GF-D8 (cell line): ENCODE measurements at regions not wholly inside any gene's neighbourhood (a gene's known extent, or its start where the extent isn't known, plus 50 kb on each side); places are given as distances from the start of the nearest gene placed in this dataset.
A peak's percentile ranks its signal among the peaks of the same experiment; 100 is the strongest.

Experiments used
- DNase-seq: peaks from one replicate; lab custom pipeline; 2025; lab: John Stamatoyannopoulos, UW

DNA sequence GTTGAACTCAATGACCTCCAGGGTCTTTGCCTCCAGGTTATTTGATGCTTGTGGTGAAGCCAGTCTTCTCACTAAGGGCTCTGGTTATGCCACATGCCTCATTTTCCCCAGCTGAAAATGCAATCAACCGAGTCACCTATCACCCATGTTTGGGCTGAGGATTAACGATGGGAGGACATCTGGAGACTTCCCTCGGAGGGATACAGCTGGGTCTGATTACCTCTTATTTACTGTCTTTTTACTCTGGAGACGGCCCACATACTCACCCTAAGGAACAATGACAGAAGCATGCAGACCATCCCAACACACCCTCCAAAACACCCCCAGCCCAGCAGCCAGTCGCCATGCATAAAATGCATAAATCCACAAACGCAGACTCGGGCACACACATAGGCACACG lies 187.4 kb downstream of the OPA1 start:
- DNase-seq: no peak

DNA sequence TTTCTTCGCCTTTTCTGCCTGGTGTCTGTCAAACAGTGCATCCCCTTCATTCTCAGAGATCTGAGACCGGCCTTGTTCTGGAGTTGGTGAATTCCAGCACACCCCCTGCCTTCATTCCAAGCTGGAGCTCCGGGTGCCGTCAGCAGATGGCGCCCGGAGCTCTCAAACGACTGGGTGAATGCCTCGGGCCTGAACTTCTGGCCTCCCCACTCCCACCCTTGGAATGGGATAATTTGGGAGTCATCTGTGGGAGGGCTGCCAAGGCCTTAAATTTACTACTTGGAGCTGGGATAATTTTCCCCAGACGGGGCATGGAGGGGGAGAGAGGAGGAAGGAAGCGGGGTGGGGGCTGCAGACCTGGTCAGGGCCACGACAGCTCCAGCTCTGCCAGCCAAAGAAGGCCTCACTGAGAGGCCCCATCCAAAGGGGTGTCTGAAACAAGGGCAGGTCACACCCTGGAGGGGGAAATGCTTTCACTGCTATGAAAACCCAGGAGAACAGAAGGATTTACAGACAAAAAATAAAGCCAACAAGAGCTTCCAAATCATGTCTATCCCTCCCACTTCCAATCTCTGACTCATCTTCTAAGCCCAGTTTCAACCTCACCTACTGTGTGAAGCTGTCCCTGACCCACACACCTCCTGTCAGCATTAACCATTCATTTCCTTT lies 187.9 kb downstream of the OPA1 start:
- no peak for DNase-seq

DNA sequence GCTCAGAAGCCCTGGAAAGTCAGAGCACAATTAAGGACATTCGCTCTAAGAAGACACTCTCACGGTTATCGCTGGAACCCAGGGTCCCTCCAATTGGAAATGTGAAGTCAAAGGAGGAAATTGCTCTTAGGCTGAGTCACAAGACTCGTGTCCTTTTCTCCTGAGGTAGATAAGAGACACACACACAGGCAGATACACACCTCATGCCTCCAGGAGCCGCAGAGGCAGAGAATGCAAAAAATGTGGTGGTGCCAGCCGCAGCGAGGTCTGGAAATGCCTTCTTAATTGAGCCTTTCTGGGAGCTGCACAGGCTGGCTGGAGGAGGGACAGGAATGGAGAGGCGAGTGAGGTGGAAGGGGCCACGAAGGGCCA lies 189.3 kb downstream of the OPA1 start:
- DNase-seq: no peak

DNA sequence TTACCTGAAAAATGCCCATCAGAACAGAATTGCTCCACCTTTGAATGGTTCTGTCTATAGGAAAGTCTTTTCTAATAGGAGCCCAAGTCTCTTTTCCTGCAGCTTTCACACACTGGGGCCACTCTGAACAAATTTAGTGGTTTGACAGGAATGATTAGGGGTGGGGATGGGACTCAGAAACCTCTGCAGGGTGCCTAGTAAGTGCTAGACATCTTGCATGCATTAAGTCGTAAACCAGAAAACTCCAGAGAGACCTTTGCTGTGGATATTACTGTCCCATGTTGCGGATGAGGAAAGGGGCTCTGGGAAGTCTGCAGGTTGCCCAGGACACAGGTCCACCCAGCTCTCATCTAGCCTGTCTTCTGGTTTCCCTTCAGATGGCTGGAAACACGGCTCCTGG lies 189.7 kb downstream of the OPA1 start:
- DNase-seq: no peak

DNA sequence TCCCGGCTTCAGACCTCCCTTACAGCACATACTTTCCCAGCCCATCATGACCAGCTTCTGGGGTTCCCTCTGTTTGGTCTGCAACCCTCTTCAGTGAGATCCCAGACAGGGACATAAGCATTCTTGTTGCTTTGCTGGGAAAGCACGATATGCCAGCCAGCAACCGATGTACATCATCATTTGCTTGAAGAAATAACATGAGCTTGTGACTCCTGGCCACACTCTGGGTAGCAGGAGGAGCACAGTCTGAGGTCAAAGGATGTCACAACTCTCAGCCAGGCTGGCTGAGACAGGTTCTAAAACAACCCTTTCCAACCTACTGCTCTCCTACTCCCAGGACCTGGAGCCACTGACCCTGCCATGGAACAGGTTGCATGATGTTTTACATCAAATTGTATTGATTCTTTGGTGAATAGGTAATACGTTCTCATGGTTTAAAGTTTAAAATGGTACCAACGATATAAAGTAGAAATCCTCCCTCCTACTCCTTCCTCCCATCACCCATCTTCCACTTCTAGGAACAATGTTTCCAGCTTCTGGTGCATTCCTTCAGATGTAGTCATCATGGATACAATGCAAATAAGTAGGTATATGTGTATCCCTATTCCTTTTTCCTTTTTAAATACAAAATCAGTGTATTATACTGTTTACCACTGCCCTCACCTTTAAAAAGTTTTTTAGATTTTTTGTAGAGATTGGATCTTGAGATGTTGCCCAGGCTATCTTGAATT lies 190.3 kb downstream of the OPA1 start:
- DNase-seq: no peak

DNA sequence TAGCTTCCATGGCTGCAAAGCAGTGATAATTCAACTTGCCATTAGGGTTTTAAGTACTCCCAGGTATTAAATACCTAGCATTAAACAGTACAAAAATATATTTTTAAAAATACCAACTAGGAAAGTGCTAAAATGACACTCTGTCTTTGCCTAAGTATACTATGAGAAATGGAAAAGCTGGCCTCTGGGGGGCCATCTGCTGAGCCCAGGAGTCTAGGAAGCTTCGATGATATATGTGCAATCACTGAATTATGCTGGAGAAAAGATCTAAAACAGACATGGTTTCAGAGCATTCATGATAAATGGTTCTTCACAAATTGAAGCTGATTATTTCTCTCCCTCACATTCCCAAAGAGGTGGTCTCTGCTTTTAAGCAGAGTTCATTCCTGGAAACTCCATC lies 191.8 kb downstream of the OPA1 start:
- no peak for DNase-seq

DNA sequence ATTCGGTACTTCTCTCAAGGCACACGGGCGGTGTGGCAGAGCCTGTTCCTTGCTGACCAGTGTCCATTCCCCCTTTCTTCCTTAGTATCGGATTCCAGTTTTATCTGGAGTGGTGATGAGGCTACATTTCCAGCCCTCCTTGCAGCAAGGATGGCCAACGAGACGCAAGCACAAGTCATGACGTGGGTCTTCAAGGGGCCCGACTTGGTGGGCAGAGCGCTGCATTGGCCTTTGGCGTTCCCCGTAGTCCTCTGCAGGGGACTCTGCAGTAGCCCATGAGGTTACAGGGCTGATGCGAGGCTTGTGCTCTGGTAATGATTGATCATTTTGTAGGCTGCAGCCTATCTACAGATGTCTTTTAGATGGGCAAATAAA lies 194.5 kb downstream of the OPA1 start:
- no peak for DNase-seq

DNA sequence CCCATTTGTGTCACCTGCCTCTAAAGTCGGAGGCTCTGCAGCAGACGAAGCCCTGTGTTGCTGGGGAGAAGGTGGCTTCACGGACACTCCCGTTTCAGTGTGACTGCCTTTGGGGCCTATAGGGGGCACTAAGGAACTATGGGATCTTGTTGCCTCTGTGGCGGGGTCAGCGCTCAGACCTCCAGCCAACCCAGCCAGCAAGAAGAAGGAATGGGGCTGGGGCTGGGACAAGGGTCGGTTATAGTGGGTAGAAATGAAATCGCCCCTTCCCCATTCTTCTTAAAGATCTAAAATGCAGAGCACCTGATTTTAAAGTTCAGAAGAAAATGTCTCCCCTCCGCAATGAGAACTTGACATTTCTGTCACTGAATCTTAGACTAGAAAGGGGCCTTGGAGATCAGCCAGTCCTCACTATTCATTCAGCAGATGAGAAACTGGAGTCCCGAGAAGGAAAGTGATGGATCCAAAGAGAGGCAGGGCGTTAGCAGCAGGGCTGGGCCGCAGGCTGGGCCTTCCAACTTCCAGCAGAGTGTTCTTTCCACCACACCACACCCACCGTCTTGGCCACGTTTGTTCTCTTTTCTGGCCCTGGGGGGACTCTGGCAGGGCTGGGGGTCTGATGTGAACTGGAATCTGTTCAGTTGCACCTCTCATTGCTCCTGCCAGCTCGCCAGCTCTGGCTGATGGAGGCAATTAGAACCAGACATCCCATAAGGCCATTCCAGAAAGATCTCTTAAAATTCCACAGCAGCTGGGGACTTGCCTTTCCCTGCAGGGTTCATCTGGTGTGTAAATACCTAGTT lies 195.4 kb downstream of the OPA1 start:
- DNase-seq: peak; percentile 14

DNA sequence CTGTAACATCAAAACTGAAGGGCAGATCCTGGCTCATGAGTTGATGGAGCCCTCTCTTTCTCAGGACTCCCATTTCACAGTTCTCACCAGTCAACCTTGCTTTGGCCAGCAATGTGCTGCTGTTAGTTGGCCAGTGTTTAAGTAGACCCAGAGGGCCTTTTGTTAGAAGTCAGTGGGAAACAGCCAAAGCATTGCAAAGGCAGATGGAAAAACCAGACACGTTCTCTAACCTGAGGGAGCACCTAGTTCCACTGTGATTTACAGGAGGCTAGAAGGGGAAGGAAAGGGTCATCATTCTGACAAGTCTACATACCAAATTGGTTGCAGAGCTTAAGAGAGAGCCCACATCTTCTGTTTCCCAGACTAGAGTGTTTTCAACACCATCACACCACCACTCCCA lies 196.4 kb downstream of the OPA1 start:
- no peak for DNase-seq

DNA sequence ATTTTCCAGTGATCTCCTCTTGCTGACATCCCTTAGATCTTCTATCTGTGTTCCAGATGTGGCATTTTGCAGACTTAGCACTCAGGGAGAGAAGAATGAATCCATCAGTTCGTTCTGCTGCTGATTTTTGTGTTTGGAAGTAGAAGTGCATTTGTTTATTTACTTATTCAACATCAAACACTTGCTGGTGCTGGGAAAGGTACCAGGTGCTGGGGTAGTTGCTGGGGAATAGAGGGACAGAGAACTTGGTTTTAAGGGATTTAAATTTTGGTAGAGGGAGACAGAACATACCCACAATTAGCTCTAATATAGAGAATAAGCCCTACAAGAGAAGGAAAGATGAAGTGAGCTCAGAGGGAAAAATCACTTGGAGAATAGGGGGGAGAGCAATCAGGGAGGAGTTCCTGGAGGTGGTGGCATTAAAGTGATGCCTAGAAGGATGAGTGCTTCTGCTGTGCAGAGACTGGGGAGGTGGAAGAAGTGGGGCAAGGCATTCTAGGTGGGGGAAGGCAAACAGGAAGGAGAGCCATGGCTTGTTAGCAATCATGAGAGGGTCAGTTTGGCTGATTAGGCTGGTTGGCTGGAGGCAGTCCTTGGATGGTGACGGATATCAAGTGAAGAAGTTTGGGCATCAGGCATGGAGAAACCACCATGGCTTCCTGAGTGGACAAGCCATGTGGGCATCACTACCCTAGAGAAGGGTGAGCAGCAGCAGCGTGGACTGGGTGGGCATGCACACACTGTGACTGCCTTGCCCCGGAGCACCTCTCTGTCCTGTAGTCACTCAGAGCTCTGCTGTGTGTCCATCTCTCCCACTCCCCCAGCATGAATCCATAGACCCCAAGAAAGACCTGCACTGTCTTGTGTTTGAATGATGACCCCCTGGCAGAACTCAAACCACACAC lies 197.3 kb downstream of the OPA1 start:
- no peak for DNase-seq

DNA sequence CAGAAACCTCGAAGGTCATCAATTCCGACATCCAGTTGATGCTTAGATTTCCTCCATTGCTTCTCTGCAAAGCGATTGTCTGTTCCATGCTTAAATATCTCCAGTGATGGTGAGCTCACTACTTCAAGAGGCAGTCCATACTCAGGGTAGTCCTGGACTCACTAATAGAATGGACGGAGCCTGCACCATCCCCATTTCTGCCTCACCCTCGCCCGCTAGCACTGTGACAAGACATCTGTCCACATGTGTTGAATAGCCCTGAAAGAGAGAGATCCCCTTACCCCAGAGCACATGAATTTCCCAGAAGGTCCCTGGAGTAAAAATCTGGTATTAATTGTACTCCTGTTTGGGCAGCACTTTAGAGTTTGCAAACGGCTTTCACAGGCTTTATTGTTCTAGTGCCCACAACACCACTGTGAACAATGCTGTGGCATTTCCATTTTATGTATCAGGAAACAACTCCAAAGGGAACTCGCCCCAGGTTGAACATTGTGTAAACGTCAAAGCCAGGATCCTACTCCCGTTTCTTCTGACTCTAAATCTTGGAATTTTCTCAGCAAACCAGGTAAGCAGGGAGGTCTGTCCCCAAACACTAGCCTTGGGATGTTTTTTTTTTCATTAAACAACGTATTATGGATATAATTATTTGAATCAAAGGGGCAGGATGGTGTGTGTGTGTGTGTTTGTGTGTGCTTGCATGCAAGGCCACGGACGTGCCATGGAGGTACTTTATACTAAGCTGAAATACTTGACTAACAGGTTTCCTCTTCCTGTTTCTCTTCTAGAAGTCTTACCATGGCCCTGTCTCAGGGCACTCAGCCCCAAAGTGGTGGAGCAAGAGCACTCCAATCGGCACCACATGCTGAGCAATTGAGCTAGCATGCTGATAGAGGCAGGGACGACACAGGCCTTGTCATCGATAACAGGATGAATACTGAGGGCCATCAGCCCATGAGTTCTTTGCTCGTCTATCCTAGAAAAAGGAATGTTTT lies 198.3 kb downstream of the OPA1 start:
- DNase-seq: no peak

DNA sequence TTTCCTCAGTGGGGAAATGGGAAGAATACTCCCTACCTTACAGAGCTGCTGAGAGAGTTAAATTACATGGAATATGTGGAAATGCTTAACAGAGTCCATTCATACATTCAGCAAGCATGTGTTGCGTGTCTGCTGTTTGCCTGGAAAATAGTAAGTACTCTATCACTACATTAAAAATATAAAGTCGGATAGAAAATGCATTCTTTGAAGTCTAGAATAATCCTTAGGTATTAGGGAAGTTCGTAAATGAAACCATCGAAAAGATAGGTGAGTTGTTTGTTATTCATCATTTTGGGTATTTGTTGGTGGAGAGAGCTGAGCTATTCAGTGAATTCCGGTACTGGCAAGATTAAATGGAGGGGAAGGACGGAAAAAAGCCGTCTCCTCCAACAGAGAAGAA lies 200.1 kb downstream of the OPA1 start:
- DNase-seq: no peak

DNA sequence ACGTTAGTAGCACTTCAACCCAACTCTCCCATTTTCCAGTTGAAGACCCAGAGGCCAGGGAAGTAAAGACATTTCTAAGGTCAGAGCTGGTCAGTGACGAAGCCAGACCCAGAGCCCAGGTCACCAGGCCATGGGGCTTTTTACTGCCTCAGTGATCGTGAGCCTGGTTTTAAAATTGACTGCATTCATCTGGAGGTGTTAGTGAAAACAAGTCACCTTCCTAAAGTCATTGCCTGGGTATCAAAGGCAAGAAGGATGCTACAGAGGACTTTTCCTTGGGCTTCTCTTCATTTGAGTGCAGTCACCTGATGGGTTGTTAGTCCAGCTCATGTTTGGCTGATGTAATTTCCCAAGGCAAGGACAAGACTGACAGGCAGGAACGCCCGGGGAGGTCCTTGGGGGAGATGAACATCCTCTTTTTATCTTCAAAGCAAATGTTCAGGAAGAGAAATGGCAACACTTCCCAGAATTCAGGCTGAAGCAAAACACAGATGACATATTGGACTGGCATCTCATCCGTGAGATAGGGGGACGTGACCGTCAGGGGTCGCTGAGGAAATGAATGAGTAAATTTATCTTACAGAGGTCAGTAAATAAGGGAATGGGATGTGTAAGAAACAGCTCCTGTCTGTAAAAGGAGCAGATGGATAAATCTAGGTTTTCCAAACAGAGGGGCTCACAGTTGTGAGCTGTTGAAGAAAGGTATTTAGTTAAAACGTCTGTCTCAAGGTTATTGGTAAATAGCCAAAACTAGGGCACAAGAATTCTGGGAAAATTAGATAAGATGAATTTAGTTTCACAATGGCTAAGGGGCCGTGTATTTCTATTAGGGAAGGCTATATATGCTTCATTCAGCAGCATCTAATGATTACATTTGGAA lies 201.2 kb downstream of the OPA1 start:
- no peak for DNase-seq

DNA sequence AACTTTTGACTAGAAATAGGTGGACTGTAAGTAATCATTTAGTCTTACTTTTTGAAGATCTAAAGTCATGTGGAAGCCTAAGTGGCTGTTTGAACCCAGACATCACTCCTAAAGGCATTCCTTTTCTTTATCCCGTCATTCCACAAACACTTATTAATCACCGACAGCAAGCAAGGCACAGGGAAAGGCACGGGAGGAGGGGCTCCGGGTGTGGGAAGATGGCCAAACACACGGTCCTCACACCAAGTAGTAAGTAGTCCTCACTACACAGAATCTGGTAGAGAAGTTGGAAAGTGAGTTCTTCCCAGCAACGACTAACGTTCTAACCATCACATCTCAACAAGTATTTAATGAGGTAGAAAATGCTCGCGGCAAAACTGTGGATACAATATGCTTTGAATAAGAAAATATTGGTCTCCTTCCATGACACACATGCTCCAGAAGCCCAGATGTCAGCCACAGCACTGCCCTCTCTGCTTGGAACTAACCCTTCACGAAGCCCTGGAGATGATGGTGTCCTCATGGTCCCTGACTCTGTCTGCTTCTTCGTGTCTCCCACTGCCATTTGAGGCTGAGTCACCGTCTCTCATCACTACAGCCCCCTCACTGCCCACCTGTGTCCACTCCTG lies 202.2 kb downstream of the OPA1 start:
- no peak for DNase-seq

DNA sequence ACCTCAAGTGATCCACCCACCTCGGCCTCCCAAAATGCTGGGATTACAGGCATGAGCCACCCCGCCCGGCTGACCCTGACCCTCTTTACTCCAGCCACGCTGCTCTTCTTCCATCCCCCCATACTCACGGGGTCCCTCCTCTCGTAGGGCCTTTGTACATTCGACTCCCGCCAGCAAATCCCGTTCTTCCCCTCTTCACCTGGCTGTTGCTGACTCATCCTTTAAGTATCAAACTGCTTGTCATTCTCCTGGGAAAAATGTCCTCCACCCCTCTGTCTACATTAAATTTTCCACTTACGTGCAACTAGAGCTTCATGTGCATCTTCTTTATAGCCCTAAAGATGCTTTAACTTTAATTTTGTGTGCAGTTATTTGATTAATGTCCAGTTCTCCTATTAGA lies 203.1 kb downstream of the OPA1 start:
- DNase-seq: no peak

DNA sequence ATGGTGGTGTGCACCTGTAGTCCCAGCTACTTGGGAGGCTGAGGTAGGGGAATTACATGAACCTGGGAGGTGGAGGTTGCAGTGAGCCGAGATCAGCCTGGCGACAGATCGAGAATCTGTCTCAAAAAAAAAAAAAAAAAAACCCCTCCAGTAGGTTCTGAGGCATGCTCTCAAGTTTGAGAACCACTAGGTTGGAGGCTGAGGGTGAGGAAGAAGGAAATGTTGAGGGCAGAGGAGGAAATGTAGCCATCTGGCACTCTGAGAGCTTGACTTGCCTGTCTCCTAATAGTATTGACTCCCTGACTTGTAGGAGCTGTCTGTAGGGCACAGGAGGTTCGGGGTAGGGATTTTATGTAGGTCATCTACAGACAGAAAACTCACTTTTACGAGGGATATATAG lies 204.6 kb downstream of the OPA1 start:
- no peak for DNase-seq

DNA sequence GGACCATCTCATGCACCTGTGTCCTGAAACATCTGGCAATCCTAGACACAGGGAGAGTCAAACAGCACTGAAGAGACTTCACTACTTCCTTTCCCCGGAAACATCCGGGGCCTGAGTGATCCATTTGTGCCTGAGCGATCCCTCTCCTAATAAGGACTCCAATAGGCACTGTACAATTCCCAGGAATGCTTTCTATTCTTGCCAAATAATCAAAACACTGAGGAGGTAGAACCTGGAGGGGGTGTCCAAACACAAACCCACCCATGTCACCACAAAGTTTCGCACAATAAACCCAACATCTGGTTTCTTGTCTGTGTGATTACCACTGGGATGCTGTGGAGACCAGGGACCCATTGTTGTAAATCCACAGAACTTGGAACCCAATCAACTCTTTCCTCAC lies 205.0 kb downstream of the OPA1 start:
- DNase-seq: no peak

DNA sequence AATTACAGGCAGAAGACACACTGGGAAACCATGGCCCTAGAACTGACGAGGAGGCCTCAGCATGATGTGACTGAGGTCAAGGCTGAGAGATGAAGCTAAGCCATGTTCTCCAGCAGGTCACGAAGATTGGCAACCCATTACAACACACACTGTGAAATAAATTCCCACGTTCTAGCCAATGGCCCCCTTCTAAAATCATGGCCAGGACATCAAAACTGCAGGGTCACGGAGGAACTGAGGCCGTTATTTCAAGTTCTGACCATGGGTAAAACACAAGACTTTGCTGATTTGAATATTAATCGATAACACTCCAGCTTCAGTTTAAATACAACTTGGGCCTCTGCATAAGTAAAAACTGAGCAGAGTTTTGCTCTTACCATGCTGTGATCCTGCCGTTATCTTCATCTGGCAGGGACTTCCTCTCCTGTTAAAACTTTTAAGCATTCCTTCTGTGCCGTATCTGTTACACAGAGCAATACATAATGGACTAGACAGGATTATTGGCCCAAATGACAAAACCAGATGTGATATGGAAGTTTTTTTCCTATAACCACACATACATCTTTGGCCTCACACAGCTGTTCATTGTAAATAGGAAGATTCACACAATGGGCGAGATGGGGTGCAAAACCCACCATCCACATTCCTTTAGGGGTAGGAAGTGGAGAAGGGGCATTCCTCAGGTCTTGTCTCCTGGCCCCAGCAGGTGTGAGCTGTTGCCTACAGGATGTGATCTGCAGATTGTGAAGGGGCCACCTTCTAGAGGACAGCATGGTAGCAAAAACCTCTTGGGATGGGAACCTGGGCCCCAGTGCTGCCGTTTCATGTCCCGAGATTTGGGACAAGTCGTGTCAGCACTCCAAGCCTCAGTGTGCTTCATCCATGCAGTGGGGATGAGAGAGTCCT lies 207.4 kb downstream of the OPA1 start:
- DNase-seq: no peak
